ENCODE measurements at regions not wholly inside any gene's neighbourhood (a gene's known extent, or its start where the extent isn't known, plus 50 kb on each side); places are given as distances from the start of the nearest gene placed in this dataset.

- no peak for DNase-seq (ENCODE audit: low spot score)
These were observed 95.1 kb upstream of the CNTNAP4 start for GRCh38 chr16:76182041-76182635.

GRCh38 chr16:76183647-76184046 is 93.6 kb upstream of the CNTNAP4 start:
- DNase-seq (ENCODE audit: low spot score): no peak

GRCh38 chr16:76190057-76190456 is 87.1 kb upstream of the CNTNAP4 start:
- no peak for DNase-seq (ENCODE audit: low spot score)

- no peak for DNase-seq (ENCODE audit: low spot score)
These were observed 86.7 kb upstream of the CNTNAP4 start for GRCh38 chr16:76190480-76190879.

GRCh38 chr16:76193906-76194615 is 83.1 kb upstream of the CNTNAP4 start:
- DNase-seq (ENCODE audit: low spot score): no peak

GRCh38 chr16:76194616-76195015 is 82.6 kb upstream of the CNTNAP4 start:
- DNase-seq (ENCODE audit: low spot score): no peak

DNA sequence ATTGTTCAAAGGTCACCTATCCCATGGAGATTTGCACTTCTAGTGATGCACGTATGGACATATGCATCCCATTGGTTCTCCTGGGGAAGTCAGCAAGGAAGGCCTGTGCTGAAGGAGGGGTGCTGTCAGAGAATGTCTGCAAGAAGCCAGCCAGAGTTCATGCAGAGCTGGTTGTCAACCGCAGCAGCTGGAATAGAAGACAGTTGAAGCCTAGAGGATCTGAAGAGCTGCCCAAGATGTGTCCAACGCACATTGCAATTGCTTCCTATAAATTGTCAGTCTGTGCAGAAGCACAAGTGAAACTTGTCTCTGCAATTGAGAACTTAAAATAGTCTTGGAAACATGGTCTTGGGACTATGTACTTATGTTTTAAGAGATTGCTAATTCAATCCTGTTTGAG is 82.1 kb upstream of the CNTNAP4 start:
- no peak for DNase-seq (ENCODE audit: low spot score)

DNA sequence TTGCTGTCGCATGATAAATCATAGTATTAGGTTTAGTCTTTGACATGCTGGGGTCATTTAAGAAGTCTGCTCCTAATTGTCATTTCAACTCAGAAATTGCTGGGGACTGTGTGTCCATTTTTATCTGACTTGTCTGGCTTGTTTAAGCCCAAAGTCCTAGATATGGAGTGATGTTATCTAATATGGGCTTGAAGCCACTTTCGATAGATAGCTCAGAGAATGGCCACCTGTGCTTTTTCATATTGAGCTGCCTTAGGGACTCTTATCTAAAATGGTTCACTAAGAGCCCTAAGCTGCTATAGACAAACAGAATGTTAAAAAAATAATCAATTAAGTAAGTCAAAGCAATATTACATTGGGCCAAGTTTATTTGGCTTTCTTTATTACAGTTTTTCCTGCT is 81.6 kb upstream of the CNTNAP4 start:
- no peak for DNase-seq (ENCODE audit: low spot score)

DNA sequence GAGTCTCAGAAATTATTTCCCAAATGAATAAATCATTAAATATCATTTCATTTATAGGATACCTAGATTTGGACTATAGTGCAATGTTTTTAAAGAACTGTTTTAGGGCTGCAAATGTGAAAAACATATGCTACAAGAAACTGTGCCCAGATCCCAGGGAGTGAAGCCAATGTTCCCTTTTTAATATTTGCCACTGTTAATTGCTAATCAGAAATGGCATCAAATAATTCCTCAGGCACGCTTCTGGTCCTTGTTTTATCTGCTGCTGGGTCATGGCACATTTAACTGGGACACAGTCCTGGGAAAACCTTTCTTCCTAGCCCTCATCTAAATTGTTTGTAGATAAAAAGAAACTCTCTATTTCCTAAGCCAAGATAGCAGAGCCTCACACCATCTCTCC is 79.3 kb upstream of the CNTNAP4 start:
- no peak for DNase-seq (ENCODE audit: low spot score)

GRCh38 chr16:76199681-76200220 is 77.5 kb upstream of the CNTNAP4 start:
- DNase-seq (ENCODE audit: low spot score): no peak

DNA sequence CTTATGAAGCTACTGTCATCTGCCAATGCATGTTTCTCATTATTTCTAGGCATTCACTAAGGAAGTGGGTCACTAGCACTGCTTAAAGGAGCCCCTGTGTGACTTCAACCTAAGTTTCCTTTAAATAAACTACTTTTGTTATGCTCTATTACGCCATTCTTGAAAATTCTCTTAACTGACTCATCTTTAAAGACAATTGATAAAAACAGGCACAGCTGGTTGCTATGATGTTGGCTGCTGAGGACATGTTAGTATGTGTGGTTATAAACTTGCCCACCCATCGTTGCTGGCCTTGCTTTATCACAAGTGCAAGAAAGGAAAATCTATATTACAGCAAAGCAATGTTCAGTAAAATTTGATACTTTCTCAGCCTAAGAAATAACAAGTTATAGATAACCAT is 75.8 kb upstream of the CNTNAP4 start:
- DNase-seq (ENCODE audit: low spot score): no peak

GRCh38 chr16:76204249-76204648 is 73.0 kb upstream of the CNTNAP4 start:
- DNase-seq (ENCODE audit: low spot score): no peak

- no peak for DNase-seq (ENCODE audit: low spot score)
These were observed 69.9 kb upstream of the CNTNAP4 start for GRCh38 chr16:76207270-76207669.

- DNase-seq (ENCODE audit: low spot score): no peak
These were observed 67.0 kb upstream of the CNTNAP4 start for GRCh38 chr16:76210157-76210556.

GRCh38 chr16:76213860-76214259 is 63.3 kb upstream of the CNTNAP4 start:
- DNase-seq (ENCODE audit: low spot score): no peak

- DNase-seq (ENCODE audit: low spot score): no peak
These were observed 62.3 kb upstream of the CNTNAP4 start for GRCh38 chr16:76214856-76215255.

DNA sequence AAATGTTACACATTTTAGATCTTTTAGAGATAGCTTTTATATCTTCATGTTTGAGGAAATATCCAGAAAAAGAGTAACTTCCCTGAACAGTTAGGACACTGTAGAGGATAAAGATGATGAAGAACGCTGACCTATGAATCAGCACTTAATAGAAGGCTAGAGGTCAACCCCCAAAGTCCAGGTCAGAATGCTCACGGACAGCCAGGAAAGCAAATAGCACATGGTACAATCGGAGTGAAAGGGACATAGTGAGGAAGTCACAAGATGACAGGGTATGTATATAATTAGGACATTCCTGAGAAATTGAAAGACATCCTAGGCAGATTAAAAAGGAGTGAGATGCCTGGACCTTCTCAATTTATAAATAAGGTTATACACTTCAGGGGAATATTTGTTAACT is 55.1 kb upstream of the CNTNAP4 start:
- no peak for DNase-seq (ENCODE audit: low spot score)

DNA sequence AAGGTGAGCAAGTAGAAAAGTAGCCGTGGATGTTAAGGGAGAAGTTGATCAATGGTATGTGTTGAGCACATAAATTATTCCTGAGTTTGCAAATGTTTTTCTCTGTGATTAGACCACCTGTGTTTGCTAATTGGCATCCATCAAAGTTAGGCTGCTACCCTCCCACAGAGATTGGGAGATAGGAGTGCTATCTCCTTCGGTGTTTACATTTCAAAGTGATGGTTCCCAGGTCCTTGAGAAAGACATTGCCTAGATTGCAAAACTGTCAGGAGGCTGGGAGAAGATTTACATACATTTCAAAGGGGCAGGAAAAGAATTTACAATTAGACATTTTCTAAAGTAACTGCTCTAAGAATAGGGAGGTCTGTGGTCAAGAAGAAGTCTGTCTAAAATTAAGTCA is 54.3 kb upstream of the CNTNAP4 start:
- DNase-seq (ENCODE audit: low spot score): no peak

DNA sequence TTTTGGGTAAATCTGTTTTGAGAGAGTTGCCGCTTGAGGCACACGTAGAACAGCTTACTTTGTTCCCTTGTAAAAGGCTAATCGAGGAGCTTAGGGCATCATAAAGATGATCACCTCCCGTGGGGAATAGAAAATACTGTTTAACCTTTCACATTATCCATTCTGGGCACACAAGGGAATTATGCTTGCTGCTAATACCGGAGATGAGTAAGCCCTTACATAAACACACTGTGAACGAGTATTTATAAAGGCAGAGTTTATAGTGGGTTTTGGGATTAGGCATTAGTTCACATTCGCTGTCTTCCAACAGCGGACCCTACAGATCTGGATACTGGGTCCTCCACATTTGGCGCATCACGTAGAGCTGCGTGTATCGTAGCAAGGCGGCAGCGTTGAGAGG is 51.2 kb upstream of the CNTNAP4 start:
- no peak for DNase-seq (ENCODE audit: low spot score)

GRCh38 chr16:76226481-76226880 is 50.7 kb upstream of the CNTNAP4 start:
- DNase-seq (ENCODE audit: low spot score): no peak
